DMS79 (cell line): ENCODE measurements at regions not wholly inside any gene's neighbourhood (a gene's known extent, or its start where the extent isn't known, plus 50 kb on each side); places are given as distances from the start of the nearest gene placed in this dataset.

Experiments used
- DNase-seq: peaks from one replicate; lab custom pipeline; 2025; lab: John Stamatoyannopoulos, UW

DNA sequence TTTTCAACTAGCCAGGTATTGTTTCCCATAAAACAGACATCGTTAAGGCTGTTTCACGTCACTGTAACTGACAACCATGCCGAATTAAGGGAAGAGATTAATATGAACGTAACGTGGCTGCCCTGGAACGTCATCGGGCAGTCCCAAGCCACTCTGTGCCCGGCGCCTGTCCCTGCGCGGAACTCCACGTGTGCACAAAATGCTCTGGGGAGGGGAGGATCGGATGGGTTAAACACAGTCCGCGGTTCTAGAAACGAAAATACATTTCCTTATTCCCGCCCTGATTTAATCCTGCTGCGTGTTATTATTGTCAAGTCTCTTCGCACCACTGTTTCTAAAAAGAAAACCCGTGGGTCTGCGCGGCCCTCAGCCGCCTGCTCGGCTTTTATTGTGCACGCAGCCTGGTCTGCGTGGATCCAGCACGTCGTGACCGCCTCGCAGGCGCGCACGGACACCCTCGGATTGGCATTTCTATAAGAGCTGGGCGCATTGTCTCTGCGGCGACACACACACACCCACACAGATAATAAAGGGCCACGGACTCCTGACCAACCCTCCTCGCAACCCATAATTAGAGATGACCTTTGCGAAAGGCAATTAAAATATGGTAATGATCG is 69.6 kb upstream of the BCOR start:
- DNase-seq = no peak

DNA sequence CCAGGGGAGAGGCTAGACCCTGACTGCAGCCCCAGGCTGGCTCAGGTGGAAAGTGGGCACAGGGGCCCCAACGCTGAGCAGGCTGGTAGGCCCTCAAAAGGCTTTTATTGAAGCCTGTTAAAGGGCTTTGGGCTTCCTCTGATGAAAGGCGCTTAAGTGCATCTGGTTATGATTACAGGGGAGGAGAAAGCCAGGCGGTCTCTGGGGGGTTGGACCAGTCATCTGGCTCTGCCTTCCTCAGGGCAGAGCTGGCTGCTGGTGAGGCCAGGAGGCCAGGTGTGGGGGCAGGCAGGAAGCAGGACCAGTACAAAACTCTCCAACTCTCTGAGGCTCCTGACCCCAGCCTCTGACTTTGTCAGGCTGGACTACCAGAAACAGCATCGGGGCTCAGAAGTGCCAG is 68.8 kb upstream of the BCOR start:
- DNase-seq = no peak

DNA sequence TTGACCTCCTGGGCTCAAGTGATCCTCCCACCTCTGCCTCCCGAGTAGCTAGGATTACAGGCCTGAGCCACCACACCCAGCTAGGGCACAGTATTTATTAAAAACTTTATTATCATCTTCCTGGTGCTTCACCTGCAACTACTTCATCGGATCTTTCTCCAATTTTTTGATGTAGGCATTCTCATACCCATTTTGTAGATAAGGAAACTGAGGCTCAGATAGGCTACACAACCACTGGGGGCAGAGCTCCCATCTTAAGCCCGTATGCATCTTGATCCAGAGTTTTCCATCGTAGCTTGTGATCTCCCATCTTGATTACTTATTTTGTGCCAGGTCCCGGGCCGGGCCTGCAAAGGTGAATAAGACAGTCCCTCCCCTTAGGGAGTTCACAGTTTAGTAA is 68.1 kb upstream of the BCOR start:
- DNase-seq = no peak

DNA sequence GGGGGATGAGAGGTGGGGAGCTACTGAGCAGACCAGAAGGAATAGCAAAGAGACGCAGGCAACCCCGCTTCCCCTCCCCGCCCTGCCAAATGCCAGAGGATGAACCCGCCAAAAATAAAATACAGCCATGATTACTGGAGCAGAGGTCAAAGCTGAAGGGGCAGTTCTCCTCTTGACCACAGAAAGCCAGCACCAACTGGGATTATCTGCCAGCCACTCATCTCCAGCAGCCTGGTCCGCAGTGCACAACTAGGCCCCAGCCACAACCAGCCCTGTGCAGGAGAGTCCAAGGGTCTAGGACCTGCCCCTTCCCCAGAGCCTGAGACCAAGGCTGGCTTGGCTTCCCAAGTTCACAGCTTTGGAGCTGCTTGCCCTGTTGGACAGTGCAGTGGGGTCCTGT is 67.4 kb upstream of the BCOR start:
- DNase-seq = no peak

DNA sequence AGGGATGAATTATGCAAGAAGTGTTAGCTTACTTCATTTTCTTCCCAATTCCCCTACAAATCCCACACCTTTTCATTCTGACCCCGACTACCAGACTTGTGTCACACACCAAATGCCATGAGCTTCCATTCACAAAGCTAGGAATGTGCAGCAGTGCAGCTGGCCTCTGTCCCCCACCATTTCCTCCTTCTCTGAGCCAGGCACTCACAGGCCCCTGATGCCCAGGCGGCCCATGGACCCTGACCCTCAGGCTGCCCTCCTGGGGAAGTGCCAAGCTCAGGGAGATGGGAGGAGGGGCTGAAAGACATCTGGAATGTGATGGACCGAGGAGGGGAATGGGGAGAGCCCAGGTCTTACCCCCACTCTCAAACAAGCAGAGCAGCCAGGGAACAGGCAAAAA is 67.0 kb upstream of the BCOR start:
- no peak for DNase-seq

DNA sequence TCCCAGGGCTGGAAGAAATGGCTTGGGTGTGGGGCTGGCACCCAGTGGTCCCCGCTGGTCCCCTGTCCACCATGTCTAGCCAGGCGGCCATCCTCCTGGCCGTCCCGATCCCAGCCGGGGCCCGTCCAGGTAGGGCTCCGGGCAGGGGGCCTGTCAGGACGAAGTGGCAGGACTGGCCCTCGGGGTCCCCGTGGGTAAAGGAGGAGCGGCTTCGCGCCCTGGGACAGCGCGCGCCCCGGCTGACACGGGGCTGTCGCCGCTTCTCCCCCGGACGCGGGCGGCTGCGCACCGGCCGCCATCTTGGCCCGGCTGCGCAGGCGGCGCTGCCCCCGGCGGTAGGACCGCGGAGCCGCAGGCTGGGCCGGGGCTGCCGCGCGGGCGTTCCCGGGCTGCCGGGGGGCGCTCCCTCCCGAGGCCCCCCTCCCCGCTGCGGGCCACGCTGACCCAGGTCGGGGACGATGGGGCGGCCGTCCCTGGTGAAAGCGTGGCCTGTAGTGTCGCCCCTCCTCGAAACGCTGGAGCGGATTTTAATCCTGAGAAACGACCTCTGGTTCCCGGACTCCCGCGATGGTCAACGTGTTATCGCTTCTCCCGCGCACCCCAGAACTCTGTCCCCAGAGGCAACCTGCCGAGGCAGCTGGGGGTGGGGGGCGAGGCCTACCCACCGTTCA is 60.4 kb upstream of the BCOR start:
- DNase-seq = no peak

DNA sequence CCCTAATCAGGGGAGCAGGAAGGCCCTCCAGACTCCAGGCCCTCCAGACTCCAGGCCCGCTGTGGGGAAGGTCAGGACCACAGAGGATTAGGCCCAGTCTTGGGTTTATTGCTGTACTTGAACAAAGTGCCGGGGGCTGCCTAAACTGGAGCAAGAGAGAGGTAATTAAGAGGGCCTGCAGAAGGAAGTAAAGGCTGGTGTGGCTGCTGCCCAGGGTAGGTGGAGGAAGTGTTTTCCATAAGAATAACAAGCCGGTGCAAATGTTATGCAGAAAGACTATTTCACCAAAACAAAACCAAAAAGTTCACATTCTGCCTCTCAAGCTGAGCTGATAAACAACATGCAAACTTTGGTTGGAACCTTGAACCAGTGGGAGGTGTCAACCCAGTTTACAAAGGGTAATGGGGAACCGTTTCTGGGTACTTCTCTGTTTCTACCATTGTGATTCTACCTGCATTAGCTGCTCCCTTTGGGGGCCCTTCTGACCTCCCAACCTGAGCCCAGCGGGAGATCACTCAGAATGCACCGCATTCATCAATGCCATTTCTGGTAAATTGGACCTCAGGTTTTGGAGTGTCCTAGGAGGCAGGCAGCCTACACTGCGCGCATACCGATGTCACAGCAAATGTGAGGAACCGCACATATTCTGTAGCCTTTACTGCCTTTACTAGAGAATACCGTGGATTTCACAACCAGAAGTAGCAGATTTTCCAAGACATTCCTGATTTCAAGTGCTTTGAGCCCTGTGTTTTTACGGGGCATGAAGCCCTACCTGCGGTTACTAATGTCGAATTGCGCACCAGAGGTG is 59.7 kb upstream of the BCOR start:
- DNase-seq = no peak

DNA sequence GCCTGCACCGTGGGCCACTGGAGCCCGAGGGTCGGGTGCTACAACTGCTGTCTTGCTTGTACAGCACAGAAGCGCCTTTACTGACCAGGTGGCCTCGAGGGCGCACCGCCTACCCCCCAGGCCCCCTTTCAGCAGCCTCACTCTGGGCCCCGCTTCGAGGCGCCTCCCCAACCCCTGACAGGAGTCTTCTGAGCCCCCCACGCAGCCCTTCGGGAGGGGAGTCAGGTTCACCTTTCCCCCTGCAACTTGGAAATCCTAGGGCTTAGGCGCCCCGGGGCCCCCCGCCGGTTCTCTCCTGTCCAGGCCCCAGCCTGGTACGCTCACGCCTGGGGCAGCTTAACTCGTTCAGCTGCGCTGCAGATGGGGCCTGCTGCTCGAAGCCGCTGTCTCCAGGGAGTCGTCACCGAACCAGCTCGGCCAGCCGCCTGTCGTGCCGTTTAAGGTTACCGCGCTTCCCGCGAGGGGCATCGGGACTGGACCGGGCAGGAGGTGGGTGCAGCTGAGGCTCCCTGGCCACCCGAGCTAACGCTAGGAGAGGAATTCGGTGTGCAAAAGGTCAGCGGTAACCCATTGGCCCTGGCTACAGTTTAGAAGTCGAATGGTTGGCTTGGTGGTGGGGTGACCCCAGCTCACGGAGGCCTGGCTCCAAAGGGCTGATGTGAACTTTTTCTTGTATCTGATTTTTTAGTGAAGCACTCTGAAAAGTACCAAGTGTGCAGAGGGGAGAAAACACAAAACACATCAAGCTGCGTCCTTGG is 58.9 kb upstream of the BCOR start:
- no peak for DNase-seq

DNA sequence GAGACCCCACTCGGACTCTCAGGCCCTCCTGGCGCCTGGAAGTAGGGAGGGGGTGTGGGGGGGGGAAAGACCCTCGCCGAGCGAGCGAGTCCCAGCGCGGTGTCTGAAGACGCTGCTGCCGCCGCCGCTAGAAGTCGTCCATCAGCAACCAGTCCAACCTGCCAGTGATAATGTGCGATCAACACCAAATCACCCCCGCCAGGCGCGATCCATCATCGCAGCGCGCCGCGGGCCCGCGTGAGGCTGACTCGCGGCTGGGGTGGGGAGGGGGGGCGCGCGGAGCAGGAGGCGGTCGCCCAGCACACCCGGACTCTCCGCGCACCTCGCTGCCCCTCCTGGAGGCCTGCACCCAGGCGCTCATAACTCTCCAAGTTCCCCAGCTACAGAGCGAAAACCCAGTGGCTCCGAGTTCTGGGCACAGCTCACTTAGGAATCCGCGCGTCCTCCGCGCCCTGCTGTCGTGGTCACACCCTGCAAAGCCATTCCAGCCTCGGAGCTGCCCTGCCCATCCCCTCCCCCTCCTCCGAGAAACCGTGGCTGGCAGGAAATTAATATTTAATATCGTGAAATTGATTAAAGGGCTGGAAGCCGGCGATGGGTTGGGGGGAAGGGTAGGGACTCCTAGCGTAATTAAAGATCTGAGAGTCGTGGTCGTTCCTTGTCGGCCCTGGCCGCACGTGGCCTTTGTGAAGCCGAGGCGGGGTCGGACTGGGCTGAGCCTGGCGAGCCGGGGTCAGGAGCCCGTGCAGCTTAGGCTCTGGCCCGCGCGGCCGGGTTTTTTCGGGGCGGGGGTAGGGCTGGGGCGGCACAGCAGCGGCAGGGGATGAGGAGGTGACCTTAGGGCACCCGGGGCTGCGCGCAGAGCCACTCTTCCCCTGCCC is 58.1 kb upstream of the BCOR start:
- DNase-seq = no peak

DNA sequence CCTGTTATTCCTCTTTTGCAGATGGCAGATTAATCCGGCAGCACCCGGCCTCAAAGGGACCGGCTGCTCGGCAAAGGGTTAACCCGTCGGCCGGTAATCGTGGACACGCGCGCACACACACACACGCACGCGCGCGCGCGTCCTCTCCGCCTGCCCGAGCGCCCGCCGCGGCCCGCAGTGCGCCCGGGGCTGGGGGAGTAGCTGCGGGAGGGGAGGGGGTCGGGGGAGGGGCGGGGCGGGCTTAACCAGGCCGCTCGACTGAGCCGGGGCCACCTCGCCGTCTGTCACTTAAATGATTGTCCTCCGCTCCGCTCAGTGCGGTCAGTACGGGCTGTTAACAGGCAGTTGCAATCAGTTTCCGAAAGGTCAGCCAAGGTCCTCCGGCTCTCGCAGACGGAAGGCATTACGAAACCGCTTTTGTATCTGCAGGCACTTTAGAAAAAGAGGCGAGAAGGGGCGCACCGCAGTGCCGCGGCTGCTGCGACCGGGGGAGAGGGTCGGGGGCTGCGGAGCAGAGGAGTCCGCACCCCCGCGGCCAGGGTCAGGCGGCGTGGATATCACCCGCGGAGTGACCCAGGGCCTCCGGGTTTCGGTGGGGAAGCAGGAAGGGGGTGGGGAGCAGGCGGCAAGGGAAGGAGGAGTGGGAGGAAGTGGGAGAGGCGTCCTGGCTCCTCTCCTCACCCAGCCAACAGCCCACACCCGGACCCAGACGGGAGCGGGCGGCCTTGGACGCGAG is 57.3 kb upstream of the BCOR start:
- DNase-seq = no peak

DNA sequence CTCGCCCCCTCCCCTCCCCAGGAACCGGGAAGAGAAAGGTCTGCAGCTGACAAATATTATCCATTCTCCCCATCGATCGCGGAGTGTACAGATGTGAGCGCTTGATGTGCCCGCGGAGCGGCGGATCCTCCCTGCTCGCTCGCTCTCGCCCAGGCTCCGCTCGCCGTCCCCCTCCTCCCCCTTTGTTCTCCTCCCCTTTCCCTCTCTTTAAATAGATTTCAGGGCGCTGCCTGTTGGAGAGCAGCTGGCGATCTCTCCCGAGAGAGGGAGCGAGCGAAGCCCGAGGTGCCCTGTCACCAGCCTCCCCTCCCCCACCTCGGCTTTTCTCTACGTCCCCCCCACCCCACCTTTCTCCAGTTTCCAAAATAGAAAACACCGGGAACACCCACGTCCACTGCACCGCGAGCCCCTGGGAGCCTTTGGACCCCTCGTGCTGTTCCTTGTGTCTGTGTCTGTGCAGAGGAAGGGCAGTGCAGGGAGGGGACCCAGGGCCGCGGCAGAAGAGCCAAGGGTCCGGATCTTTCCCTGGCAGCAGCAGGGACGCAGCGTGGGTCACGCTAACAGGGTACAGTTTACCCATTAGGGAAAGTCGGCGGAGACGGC is 56.6 kb upstream of the BCOR start:
- no peak for DNase-seq

DNA sequence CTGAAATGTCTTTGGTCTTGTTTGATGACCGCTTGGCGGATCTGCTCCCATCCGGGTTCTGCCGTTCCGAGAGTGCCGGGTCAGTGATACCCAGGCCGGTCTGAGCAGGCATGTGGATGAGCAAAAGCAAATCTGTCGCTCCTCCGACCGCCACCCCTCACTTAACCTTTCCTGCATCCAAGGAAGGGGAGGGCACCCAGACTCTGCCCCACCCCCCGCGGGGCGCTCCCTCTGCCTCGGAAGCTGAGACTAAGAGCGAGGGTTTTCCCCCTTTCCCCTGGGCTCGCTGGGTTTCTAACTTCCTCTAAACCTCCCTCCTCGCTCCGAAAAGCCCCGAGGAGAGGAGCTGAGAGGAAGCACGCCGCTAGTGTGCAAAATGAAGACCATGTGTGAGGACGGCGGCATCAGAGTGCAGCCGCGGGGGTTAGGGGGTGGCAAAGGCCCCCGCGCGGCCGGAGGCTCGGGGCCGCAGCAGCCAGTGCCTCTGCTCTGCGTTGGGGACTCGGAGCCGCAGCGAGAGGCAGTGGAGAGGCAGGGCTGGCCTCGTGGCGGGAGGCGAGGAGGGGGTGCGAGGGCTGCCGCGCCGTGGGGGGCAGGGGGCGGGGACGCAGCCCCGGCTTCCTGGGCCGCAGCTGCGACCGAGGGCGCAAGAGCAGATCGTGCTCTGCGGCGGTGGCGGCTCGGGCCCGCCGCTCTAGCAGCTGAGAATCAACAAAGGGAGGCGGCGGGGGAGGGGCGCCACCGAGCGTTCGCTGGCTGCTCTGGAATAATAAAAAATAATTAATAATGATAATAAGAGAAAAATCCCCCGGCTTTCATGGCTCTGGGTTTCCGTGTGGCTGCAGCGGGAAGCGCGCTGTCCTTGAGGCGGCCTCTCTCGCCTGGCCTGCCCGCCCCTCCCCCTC is 55.8 kb upstream of the BCOR start:
- DNase-seq = no peak

DNA sequence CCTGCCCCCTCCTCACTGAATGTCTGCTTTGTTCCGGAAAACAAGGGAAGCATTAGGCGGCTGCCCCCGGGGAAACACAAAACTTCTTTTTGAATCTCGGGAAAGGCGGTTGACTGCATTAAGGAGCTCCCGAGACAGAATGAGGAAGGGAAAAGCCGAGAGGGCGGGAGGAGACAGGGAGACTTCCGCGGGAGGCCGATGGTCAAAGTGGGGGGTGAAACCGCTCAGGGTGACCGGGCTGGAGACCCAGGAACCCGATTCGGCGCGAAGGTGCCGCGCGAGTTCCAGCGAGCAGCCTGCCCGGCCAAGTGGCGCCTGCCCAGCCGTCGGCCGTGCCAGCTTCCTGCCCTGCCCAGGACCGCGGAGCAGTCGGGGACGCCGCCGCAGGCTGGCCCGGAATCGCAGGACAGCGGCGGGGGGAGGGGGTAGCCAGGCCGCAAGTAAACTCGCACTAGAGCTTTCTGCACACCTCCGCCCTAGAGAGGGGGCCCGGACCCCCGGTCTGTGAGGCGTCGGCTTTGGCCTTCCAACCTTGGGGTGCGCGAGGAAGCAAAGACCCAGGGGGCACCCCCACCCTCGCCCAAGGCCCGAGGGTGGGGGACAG is 55.1 kb upstream of the BCOR start:
- no peak for DNase-seq

DNA sequence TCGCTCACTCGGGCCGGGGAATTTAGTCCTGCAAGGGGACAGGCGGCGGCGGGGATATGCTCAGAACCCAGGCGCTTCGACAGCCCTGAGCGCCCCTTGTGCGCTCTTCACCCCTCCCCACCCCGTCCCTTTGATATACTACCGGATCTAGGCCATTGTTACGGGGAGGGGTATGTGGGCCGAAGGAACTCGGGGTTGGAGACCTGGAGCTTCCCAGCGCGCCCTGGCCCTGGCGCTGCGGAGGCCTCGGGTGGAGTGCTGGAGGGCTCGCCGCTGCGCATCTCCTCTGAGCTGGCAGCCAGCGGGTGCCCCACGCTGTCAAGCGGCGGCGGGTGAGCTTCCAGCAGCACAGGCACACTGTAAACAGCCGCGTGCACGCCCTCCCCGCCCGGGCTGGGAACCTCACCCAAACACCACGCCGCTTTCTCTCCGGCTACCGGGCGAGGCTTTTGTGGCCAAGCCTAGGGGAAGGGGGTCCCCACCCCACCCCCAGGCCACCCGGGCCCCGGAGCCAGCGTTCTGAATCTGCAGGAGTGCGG is 54.5 kb upstream of the BCOR start:
- DNase-seq = no peak

DNA sequence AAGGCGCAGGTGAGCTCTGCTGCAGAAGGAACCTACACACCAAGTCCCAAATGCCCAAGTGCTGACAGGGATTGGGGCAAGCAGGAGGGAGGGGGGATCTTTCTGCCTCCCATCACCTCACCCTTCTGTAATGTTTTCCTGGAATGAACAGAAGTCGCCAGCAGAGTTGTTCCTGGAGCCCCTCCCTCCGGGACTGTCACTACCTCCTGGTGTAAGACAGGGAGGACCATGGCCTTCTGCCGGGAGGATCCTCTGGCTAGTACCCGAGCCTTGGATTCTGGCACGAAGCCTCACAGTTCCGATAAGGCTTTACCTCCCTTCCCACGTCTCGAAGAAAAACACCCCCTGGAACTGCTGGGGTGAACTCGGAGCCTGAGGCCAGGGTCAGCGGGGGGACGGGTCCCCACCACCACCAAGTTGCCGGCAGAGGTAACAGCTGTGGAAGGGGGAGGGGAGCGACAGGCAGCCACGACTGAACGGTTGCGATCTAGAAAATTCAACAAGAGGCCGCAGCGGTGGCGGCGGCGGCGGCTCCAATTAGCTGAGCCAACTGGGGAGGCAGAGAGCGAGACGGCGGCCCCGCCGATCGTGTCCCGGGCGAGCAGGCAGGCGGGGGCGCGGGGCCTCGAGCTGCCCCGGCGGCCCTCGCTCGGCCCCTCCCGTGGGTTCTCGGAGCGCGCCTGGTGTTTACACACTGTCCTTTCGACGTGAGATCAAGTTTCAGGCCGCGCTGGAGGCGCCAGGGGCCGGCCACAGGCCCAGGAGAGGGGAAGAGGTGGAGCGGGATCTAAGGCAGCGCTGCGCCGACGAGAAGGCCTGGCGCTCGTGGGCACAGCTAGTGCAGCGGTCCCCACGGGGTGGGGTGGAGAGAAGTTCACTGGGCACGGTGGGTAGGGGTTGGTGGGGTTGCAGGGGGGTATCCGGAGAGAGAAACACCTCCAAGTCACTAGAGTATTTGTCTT is 53.7 kb upstream of the BCOR start:
- DNase-seq = no peak

DNA sequence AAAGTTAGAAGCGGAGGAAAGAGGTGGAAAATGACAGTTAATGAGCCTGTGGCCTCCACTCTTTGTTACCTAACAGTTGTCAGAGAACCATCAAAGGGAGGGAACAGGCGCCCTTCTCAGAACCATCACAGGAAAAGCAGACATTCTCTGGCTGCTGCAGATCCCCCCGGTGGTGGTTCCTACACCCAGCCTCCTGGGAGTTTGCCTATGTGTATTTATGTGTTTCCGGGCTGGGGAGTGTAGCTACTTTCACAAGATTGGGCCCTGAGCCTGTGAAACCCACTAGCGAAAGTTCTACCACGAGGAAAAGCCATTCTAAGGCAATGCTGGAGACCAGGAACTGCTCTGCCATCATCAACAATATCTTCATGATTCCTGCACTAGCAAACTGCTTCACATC is 52.7 kb upstream of the BCOR start:
- DNase-seq = no peak
